PFSK-1 (cell line): ENCODE measurements at regions not wholly inside any gene's neighbourhood (a gene's known extent, or its start where the extent isn't known, plus 50 kb on each side); places are given as distances from the start of the nearest gene placed in this dataset.

Experiments
- FOXP2 ChIP-seq: optimal IDR thresholded peaks from 2 replicates; pipeline ENCODE3; 2011; ENCODE audit warnings: borderline replicate concordance, control low read depth, inconsistent platforms; ENCODE audit not compliant: insufficient read depth; ENCODE audit errors: extremely low read length, extremely low read depth
- POLR2AphosphoS5 ChIP-seq: IDR thresholded peaks from 2 replicates; pipeline ENCODE4 v1.6.1; 2012; ENCODE audit warnings: low read depth, mild to moderate bottlenecking, control low read depth, low read length, moderate library complexity
- REST ChIP-seq, 2 experiments: IDR thresholded peaks; 2 replicates each; pipeline versions ENCODE4 v1.6.1 to v1.8.0; 2011 to 2012; ENCODE audit warnings: low read depth in 2 of 2, low read length in 2 of 2, control low read depth in 1 of 2, inconsistent platforms in 1 of 2, mild to moderate bottlenecking in 1 of 2, moderate library complexity in 1 of 2; ENCODE audit not compliant: insufficient read depth in 1 of 2
- SIN3A ChIP-seq: IDR thresholded peaks from 2 replicates; pipeline ENCODE4 v1.6.1; 2012; ENCODE audit warnings: mild to moderate bottlenecking, low read length, moderate library complexity, borderline replicate concordance; ENCODE audit not compliant: insufficient read depth
- TAF1 ChIP-seq: IDR thresholded peaks from 2 replicates; pipeline ENCODE4 v1.6.1; 2012; ENCODE audit warnings: low read length, control low read depth, borderline replicate concordance; ENCODE audit not compliant: insufficient read depth

- no peak for TF ChIP-seq TAF1
- TF ChIP-seq REST (IDR thresholded peaks at IDR 0.05; ENCODE audit: insufficient read depth in 1 of 2, low read depth in 2 of 2, low read length in 2 of 2): no peak
- TF ChIP-seq POLR2AphosphoS5: no peak
- no peak for TF ChIP-seq SIN3A
- TF ChIP-seq FOXP2: no peak
These were observed 631.7 kb downstream of the VRK1 start for GRCh38 chr14:97428808-97429440.

GRCh38 chr14:97432586-97432985, 635.4 kb downstream of the VRK1 start:
- no peak for TF ChIP-seq REST (IDR thresholded peaks at IDR 0.05; ENCODE audit: insufficient read depth in 1 of 2, low read depth in 2 of 2, low read length in 2 of 2)
- no peak for TF ChIP-seq FOXP2
- TF ChIP-seq TAF1: no peak
- TF ChIP-seq POLR2AphosphoS5: no peak
- TF ChIP-seq SIN3A: no peak

- TF ChIP-seq REST (IDR thresholded peaks at IDR 0.05; ENCODE audit: insufficient read depth in 1 of 2, low read depth in 2 of 2, low read length in 2 of 2) (no peak), POLR2AphosphoS5 (no peak), SIN3A (no peak), TAF1 (no peak), FOXP2 (no peak)
These were observed 644.7 kb downstream of the VRK1 start for GRCh38 chr14:97441740-97442362.

- TF ChIP-seq REST (IDR thresholded peaks at IDR 0.05; ENCODE audit: insufficient read depth in 1 of 2, low read depth in 2 of 2, low read length in 2 of 2) (no peak), FOXP2 (no peak), POLR2AphosphoS5 (no peak), SIN3A (no peak), TAF1 (no peak)
These were observed 645.2 kb downstream of the VRK1 start for GRCh38 chr14:97442363-97442762.

- no peak for TF ChIP-seq FOXP2
- no peak for TF ChIP-seq REST (IDR thresholded peaks at IDR 0.05; ENCODE audit: insufficient read depth in 1 of 2, low read depth in 2 of 2, low read length in 2 of 2)
- TF ChIP-seq SIN3A: no peak
- no peak for TF ChIP-seq TAF1
- TF ChIP-seq POLR2AphosphoS5: no peak
These were observed 646.2 kb downstream of the VRK1 start for GRCh38 chr14:97443412-97443811.
